ENCODE measurements at regions not wholly inside any gene's neighbourhood (a gene's known extent, or its start where the extent isn't known, plus 50 kb on each side); places are given as distances from the start of the nearest gene placed in this dataset.

- TF ChIP-seq EZH2 (IDR thresholded peaks at IDR 0.05; ENCODE audit: borderline replicate concordance, low read depth, low read length, poor library complexity, severe bottlenecking): no peak
- no peak for TF ChIP-seq CTCF (conservative IDR thresholded peaks at IDR 0.05; ENCODE audit: low read depth, low read length)
- BruUV-seq (replicated peaks): no TSS peak
- H3K27ac ChIP-seq (ENCODE audit: low read depth, low read length, poor library complexity, severe bottlenecking): no peak overlapping the region
- ChIA-PET POLR2A (ENCODE audit: low non-redundant PET) (no interaction called here), CTCF (no interaction called here)
- H3K9me3 ChIP-seq (ENCODE audit: low read depth, low read length, poor library complexity, severe bottlenecking): no peaks in the 10 kb centered on the region
- no peaks in the 10 kb centered on the region for H3K4me1 ChIP-seq (ENCODE audit: insufficient read depth, low read length, poor library complexity, severe bottlenecking)
- DNase-seq (ENCODE audit: low spot score): no peak
- intact Hi-C loops (cut with micrococcal nuclease; ENCODE audit: unreplicated experiment): no loop called here
- H3K27me3 ChIP-seq (replicated peaks; ENCODE audit: insufficient read depth, low read depth, low read length, poor library complexity): peaks cover 5% of the 10 kb centered on the region
- H3K36me3 ChIP-seq (ENCODE audit: insufficient read depth, low read length, poor library complexity, severe bottlenecking): no peaks in the 10 kb centered on the region
- no peak overlapping the region for H3K4me3 ChIP-seq (ENCODE audit: low read depth, low read length, poor library complexity, severe bottlenecking)
Observed at GRCh38 chr6:87817183-87817582, 115.2 kb upstream of the AKIRIN2 start.

- H3K36me3 ChIP-seq (ENCODE audit: insufficient read depth, low read length, poor library complexity, severe bottlenecking): no peaks in the 10 kb centered on the region
- peaks cover 8% of the 10 kb centered on the region for H3K27me3 ChIP-seq (replicated peaks; ENCODE audit: insufficient read depth, low read depth, low read length, poor library complexity)
- ChIA-PET CTCF (no interaction called here), POLR2A (ENCODE audit: low non-redundant PET) (no interaction called here)
- no TSS peak for BruUV-seq (replicated peaks)
- intact Hi-C loops (cut with micrococcal nuclease; ENCODE audit: unreplicated experiment): no loop called here
- H3K4me3 ChIP-seq (ENCODE audit: low read depth, low read length, poor library complexity, severe bottlenecking): no peak overlapping the region
- H3K4me1 ChIP-seq (ENCODE audit: insufficient read depth, low read length, poor library complexity, severe bottlenecking): no peaks in the 10 kb centered on the region
- no peak for TF ChIP-seq CTCF (conservative IDR thresholded peaks at IDR 0.05; ENCODE audit: low read depth, low read length)
- no peak for TF ChIP-seq EZH2 (IDR thresholded peaks at IDR 0.05; ENCODE audit: borderline replicate concordance, low read depth, low read length, poor library complexity, severe bottlenecking)
- DNase-seq (ENCODE audit: low spot score): no peak
- no peak overlapping the region for H3K27ac ChIP-seq (ENCODE audit: low read depth, low read length, poor library complexity, severe bottlenecking)
- H3K9me3 ChIP-seq (ENCODE audit: low read depth, low read length, poor library complexity, severe bottlenecking): no peaks in the 10 kb centered on the region
Observed at GRCh38 chr6:87815449-87815848, 113.4 kb upstream of the AKIRIN2 start.

GRCh38 chr6:87808005-87808757, 106.1 kb upstream of the AKIRIN2 start:
- no TSS peak for BruUV-seq (replicated peaks)
- ChIA-PET POLR2A (ENCODE audit: low non-redundant PET) (no interaction called here), CTCF (no interaction called here)
- DNase-seq (ENCODE audit: low spot score): no peak
- H3K27me3 ChIP-seq (replicated peaks; ENCODE audit: insufficient read depth, low read depth, low read length, poor library complexity): peaks cover 5% of the 10 kb centered on the region
- intact Hi-C loops (cut with micrococcal nuclease; ENCODE audit: unreplicated experiment): no loop called here
- no peak overlapping the region for H3K27ac ChIP-seq (ENCODE audit: low read depth, low read length, poor library complexity, severe bottlenecking)
- no peaks in the 10 kb centered on the region for H3K36me3 ChIP-seq (ENCODE audit: insufficient read depth, low read length, poor library complexity, severe bottlenecking)
- TF ChIP-seq CTCF (conservative IDR thresholded peaks at IDR 0.05; ENCODE audit: low read depth, low read length) (no peak), EZH2 (IDR thresholded peaks at IDR 0.05; ENCODE audit: borderline replicate concordance, low read depth, low read length, poor library complexity, severe bottlenecking) (no peak)
- no peak overlapping the region for H3K4me3 ChIP-seq (ENCODE audit: low read depth, low read length, poor library complexity, severe bottlenecking)
- H3K4me1 ChIP-seq (ENCODE audit: insufficient read depth, low read length, poor library complexity, severe bottlenecking): no peaks in the 10 kb centered on the region
- H3K9me3 ChIP-seq (ENCODE audit: low read depth, low read length, poor library complexity, severe bottlenecking): no peaks in the 10 kb centered on the region
